ENCODE measurements at regions not wholly inside any gene's neighbourhood (a gene's known extent, or its start where the extent isn't known, plus 50 kb on each side); places are given as distances from the start of the nearest gene placed in this dataset.

- Histone ChIP-seq H3K27me3 (no peaks in the 10 kb centered on the region), H3K27ac (no peak overlapping the region), H3K9me3 (no peaks in the 10 kb centered on the region), H3K4me1 (peaks cover 0 to 3% (median 0%) of the 10 kb centered on the region in 12 donors), H3K36me3 (no peaks in the 10 kb centered on the region), H3K4me3 (no peak overlapping the region)
- WGBS, 4 donors = 86 to 92% (median 90%) methylated on average over 5 of the region's 5 CpGs
- DNase-seq = no peak
- intact Hi-C loops (cut with DNase I) = no loop called here
- ATAC-seq = no peak
- TF ChIP-seq CTCF (IDR thresholded peaks at IDR 0.05) (no peak), POLR2A (IDR thresholded peaks at IDR 0.05) (no peak)
Observed at GRCh38 chr3:25887907-25888306, 98.0 kb downstream of the OXSM start.

GRCh38 chr3:25888892-25889524 is 99.1 kb downstream of the OXSM start:
- intact Hi-C loops (cut with DNase I) = no loop called here
- Histone ChIP-seq H3K27ac (no peak overlapping the region), H3K36me3 (no peaks in the 10 kb centered on the region), H3K4me1 (peaks cover 0 to 3% (median 0%) of the 10 kb centered on the region in 12 donors), H3K9me3 (no peaks in the 10 kb centered on the region), H3K27me3 (no peaks in the 10 kb centered on the region), H3K4me3 (no peak overlapping the region)
- ATAC-seq (no peak), DNase-seq (no peak)
- TF ChIP-seq CTCF (IDR thresholded peaks at IDR 0.05) (no peak), POLR2A (IDR thresholded peaks at IDR 0.05) (no peak)

- Histone ChIP-seq H3K4me3 (no peak overlapping the region), H3K9me3 (no peaks in the 10 kb centered on the region), H3K4me1 (peaks cover 0 to 3% (median 0%) of the 10 kb centered on the region in 12 donors), H3K36me3 (no peaks in the 10 kb centered on the region), H3K27ac (no peak overlapping the region), H3K27me3 (no peaks in the 10 kb centered on the region)
- intact Hi-C loops (cut with DNase I) = no loop called here
- WGBS, 4 donors = 46 to 61% (median 54%) methylated on average over 2 of the region's 2 CpGs
- no peak for DNase-seq
- ATAC-seq = no peak
- TF ChIP-seq POLR2A (IDR thresholded peaks at IDR 0.05) = no peak
- TF ChIP-seq CTCF (IDR thresholded peaks at IDR 0.05) = no peak
Observed at GRCh38 chr3:25889525-25889917, 99.6 kb downstream of the OXSM start.

GRCh38 chr3:25894101-25894500 is 104.2 kb downstream of the OXSM start:
- ATAC-seq (no peak), DNase-seq (no peak)
- Histone ChIP-seq H3K27me3 (no peaks in the 10 kb centered on the region), H3K36me3 (no peaks in the 10 kb centered on the region), H3K9me3 (no peaks in the 10 kb centered on the region), H3K27ac (no peak overlapping the region), H3K4me3 (no peak overlapping the region), H3K4me1 (peaks cover 0 to 2% (median 0%) of the 10 kb centered on the region in 12 donors)
- intact Hi-C loops (cut with DNase I) = no loop called here
- 70 to 81% (median 75%) methylated on average over 3 of the region's 3 CpGs for WGBS, 4 donors
- TF ChIP-seq POLR2A (IDR thresholded peaks at IDR 0.05) = no peak
- no peak for TF ChIP-seq CTCF (IDR thresholded peaks at IDR 0.05)
